Skeletal muscle tissue (tissue), 3 donors: ENCODE measurements at regions not wholly inside any gene's neighbourhood (a gene's known extent, or its start where the extent isn't known, plus 50 kb on each side); places are given as distances from the start of the nearest gene placed in this dataset.
"Not testable (repeated sequence)": the region's sequence is repeated elsewhere in the genome, so short reads cannot be mapped to it uniquely, and the experiment has no call there.

Experiments used
- H3K27ac ChIP-seq: one replicate; pipeline ENCODE4 v1.7.0; 2013; ENCODE audit warnings: mild to moderate bottlenecking, low read depth, low read length, inconsistent platforms
- H3K27me3 ChIP-seq, 3 donors: one replicate each; pipeline ENCODE4 v1.7.0; 2013; ENCODE audit warnings: low read length in 3 of 3; ENCODE audit not compliant: control insufficient read depth in 3 of 3, insufficient read depth in 3 of 3
- H3K36me3 ChIP-seq, 3 donors: one replicate each; pipeline ENCODE4 v1.7.0; 2013; ENCODE audit warnings: low read length in 3 of 3; ENCODE audit not compliant: control insufficient read depth in 3 of 3, insufficient read depth in 3 of 3
- H3K4me1 ChIP-seq, 3 donors: one replicate each; pipeline ENCODE4 v1.7.0; 2013; ENCODE audit warnings: low read length in 3 of 3, mild to moderate bottlenecking in 3 of 3; ENCODE audit not compliant: control insufficient read depth in 3 of 3, insufficient read depth in 3 of 3
- H3K4me3 ChIP-seq, 3 donors: one replicate each; pipeline ENCODE4 v1.7.0; 2013; ENCODE audit warnings: low read length in 3 of 3
- H3K9ac ChIP-seq, 3 donors: one replicate each; pipeline ENCODE4 v1.7.0; 2013; ENCODE audit warnings: low read length in 3 of 3, mild to moderate bottlenecking in 3 of 3, moderate library complexity in 2 of 3, low read depth in 1 of 3
- H3K9me3 ChIP-seq, 3 donors: one replicate each; pipeline ENCODE4 v1.7.0; 2013; ENCODE audit warnings: low read length in 3 of 3; ENCODE audit not compliant: control insufficient read depth in 3 of 3
- donor health status: Osteomylitis.

- no peak overlapping the region for H3K27ac ChIP-seq
- H3K4me1 ChIP-seq = no peaks in the 10 kb centered on the region
These were observed 924.4 kb upstream of the LRFN5 start for GRCh38 chr14:40682131-40682913.

GRCh38 chr14:40679256-40679655, 927.4 kb upstream of the LRFN5 start:
- H3K36me3 ChIP-seq = no peaks in the 10 kb centered on the region
- no peak overlapping the region for H3K9ac ChIP-seq
- H3K9me3 ChIP-seq = no peaks in the 10 kb centered on the region
- no peaks in the 10 kb centered on the region for H3K27me3 ChIP-seq
- no peak overlapping the region for H3K4me3 ChIP-seq
- no peaks in the 10 kb centered on the region for H3K4me1 ChIP-seq
- no peak overlapping the region for H3K27ac ChIP-seq

More at GRCh38 chr14:40682131-40682913, 924.4 kb upstream of the LRFN5 start:
- no peaks in the 10 kb centered on the region for H3K36me3 ChIP-seq
- H3K9me3 ChIP-seq = no peaks in the 10 kb centered on the region
- no peak overlapping the region for H3K4me3 ChIP-seq
- no peak overlapping the region for H3K9ac ChIP-seq
- H3K27me3 ChIP-seq = no peaks in the 10 kb centered on the region

- H3K4me1 ChIP-seq, H3K36me3 ChIP-seq, H3K9ac ChIP-seq, H3K9me3 ChIP-seq, H3K27ac ChIP-seq, H3K4me3 ChIP-seq, H3K27me3 ChIP-seq: not testable (repeated sequence)
These were observed 929.5 kb upstream of the LRFN5 start for GRCh38 chr14:40677206-40677605.

- no peaks in the 10 kb centered on the region for H3K36me3 ChIP-seq
- no peak overlapping the region for H3K4me3 ChIP-seq
- H3K9ac ChIP-seq = no peak overlapping the region
- no peak overlapping the region for H3K27ac ChIP-seq
- no peaks in the 10 kb centered on the region for H3K9me3 ChIP-seq
- H3K27me3 ChIP-seq = no peaks in the 10 kb centered on the region
- H3K4me1 ChIP-seq = no peaks in the 10 kb centered on the region
These were observed 932.2 kb upstream of the LRFN5 start for GRCh38 chr14:40674502-40674901.

GRCh38 chr14:40656311-40656710, 950.4 kb upstream of the LRFN5 start:
- Histone ChIP-seq H3K27ac (no peak overlapping the region), H3K9ac (no peak overlapping the region), H3K9me3 (no peaks in the 10 kb centered on the region), H3K36me3 (no peaks in the 10 kb centered on the region), H3K4me3 (no peak overlapping the region), H3K4me1 (no peaks in the 10 kb centered on the region), H3K27me3 (no peaks in the 10 kb centered on the region)

GRCh38 chr14:40652089-40652691, 954.5 kb upstream of the LRFN5 start:
- Histone ChIP-seq H3K36me3 (no peaks in the 10 kb centered on the region), H3K4me3 (no peak overlapping the region), H3K27ac (no peak overlapping the region), H3K4me1 (no peaks in the 10 kb centered on the region), H3K27me3 (no peaks in the 10 kb centered on the region), H3K9me3 (no peaks in the 10 kb centered on the region), H3K9ac (no peak overlapping the region)

- Histone ChIP-seq H3K4me3 (no peak overlapping the region), H3K4me1 (no peaks in the 10 kb centered on the region), H3K27me3 (no peaks in the 10 kb centered on the region), H3K36me3 (no peaks in the 10 kb centered on the region), H3K27ac (no peak overlapping the region), H3K9ac (no peak overlapping the region), H3K9me3 (no peaks in the 10 kb centered on the region)
These were observed 976.2 kb upstream of the LRFN5 start for GRCh38 chr14:40630471-40630870.

GRCh38 chr14:40629551-40630137, 977.0 kb upstream of the LRFN5 start:
- H3K9me3 ChIP-seq, H3K36me3 ChIP-seq, H3K9ac ChIP-seq, H3K4me3 ChIP-seq, H3K4me1 ChIP-seq, H3K27me3 ChIP-seq, H3K27ac ChIP-seq: not testable (repeated sequence)

GRCh38 chr14:40629144-40629543, 977.5 kb upstream of the LRFN5 start:
- H3K4me3 ChIP-seq = no peak overlapping the region
- H3K4me1 ChIP-seq = no peaks in the 10 kb centered on the region
- H3K27me3 ChIP-seq = no peaks in the 10 kb centered on the region
- no peaks in the 10 kb centered on the region for H3K36me3 ChIP-seq
- no peak overlapping the region for H3K27ac ChIP-seq
- H3K9me3 ChIP-seq = no peaks in the 10 kb centered on the region
- H3K9ac ChIP-seq = no peak overlapping the region

- Histone ChIP-seq H3K4me3 (no peak overlapping the region), H3K36me3 (no peaks in the 10 kb centered on the region), H3K4me1 (no peaks in the 10 kb centered on the region), H3K27me3 (no peaks in the 10 kb centered on the region), H3K9me3 (no peaks in the 10 kb centered on the region), H3K27ac (no peak overlapping the region), H3K9ac (no peak overlapping the region)
These were observed 983.0 kb upstream of the LRFN5 start for GRCh38 chr14:40623643-40624042.
